Keratinocyte (primary cell): ENCODE measurements at regions not wholly inside any gene's neighbourhood (a gene's known extent, or its start where the extent isn't known, plus 50 kb on each side); places are given as distances from the start of the nearest gene placed in this dataset.

Experiments used
- DNase-seq: peaks from one replicate; pipeline ENCODE4 v3.0.0-alpha.2; 2011; ENCODE audit warnings: low read depth, missing footprints, low spot score
- FAIRE-seq: peaks from 2 replicates; lab custom pipeline; 2011; peaks lifted over from hg19 to GRCh38; lab: Jason Lieb, UNC
- H2AFZ ChIP-seq: 2 replicates; pipeline ENCODE4 v1.6.0; 2012; ENCODE audit warnings: low read length, control low read depth, inconsistent platforms; ENCODE audit not compliant: control insufficient read depth
- H3K27ac ChIP-seq: 2 replicates; pipeline ENCODE4 v1.5.1; 2011; ENCODE audit warnings: low read length; ENCODE audit not compliant: control insufficient read depth, insufficient read depth
- H3K27me3 ChIP-seq: 3 replicates; pipeline ENCODE4 v1.6.0; 2011; ENCODE audit warnings: low read length; ENCODE audit not compliant: control insufficient read depth, insufficient read depth; ENCODE audit errors: extremely low read depth
- H3K36me3 ChIP-seq, 2 experiments: 2 replicates in 1 of 2; 3 replicates in 1 of 2; pipeline ENCODE4 v1.5.1; 2011; ENCODE audit warnings: low read length in 2 of 2, mild to moderate bottlenecking in 1 of 2; ENCODE audit not compliant: control insufficient read depth in 2 of 2, insufficient read depth in 2 of 2; ENCODE audit errors: extremely low read depth in 1 of 2
- H3K4me1 ChIP-seq: 3 replicates; pipeline ENCODE4 v1.5.1; 2011; ENCODE audit warnings: low read length; ENCODE audit not compliant: control insufficient read depth, insufficient read depth; ENCODE audit errors: extremely low read depth
- H3K4me2 ChIP-seq: 3 replicates; pipeline ENCODE4 v1.6.0; 2011; ENCODE audit warnings: low read depth, low read length; ENCODE audit not compliant: control insufficient read depth, insufficient read depth; ENCODE audit errors: extremely low read depth
- H3K4me3 ChIP-seq, 3 experiments: fragments of 200-600 bp in 1 of 3; sonication (generic) in 1 of 3; 2 replicates in 2 of 3; 3 replicates in 1 of 3; pipeline ENCODE4 v1.5.1; 2011 to 2016; ENCODE audit warnings: low read length in 3 of 3, mild to moderate bottlenecking in 3 of 3, control low read depth in 2 of 3, inconsistent platforms in 1 of 3, low read depth in 1 of 3, mixed read lengths in 1 of 3, mixed run types in 1 of 3, moderate library complexity in 1 of 3; ENCODE audit not compliant: control insufficient read depth in 2 of 3, insufficient read depth in 2 of 3; ENCODE audit errors: extremely low read depth in 1 of 3
- H3K79me2 ChIP-seq: 2 replicates; pipeline ENCODE4 v1.6.0; 2012; ENCODE audit warnings: low read length; ENCODE audit not compliant: control insufficient read depth, insufficient read depth
- H3K9ac ChIP-seq: 3 replicates; pipeline ENCODE4 v1.6.0; 2011; ENCODE audit warnings: low read length; ENCODE audit not compliant: control insufficient read depth, insufficient read depth; ENCODE audit errors: extremely low read depth
- H3K9me1 ChIP-seq: 3 replicates; pipeline ENCODE4 v1.6.0; 2011; ENCODE audit warnings: low read length; ENCODE audit not compliant: control insufficient read depth, insufficient read depth; ENCODE audit errors: extremely low read depth
- H3K9me3 ChIP-seq: 2 replicates; pipeline ENCODE4 v1.5.1; 2012; ENCODE audit warnings: low read depth, low read length; ENCODE audit not compliant: control insufficient read depth
- H4K20me1 ChIP-seq: 3 replicates; pipeline ENCODE4 v1.6.0; 2011; ENCODE audit warnings: low read length; ENCODE audit not compliant: control insufficient read depth, insufficient read depth; ENCODE audit errors: extremely low read depth
- CTCF ChIP-seq, 3 experiments: IDR thresholded peaks in 1 of 3; conservative IDR thresholded peaks in 1 of 3; optimal IDR thresholded peaks in 1 of 3; 2 replicates in 2 of 3; 3 replicates in 1 of 3; pipeline versions ENCODE3 to v1.5.1; 2011; ENCODE audit warnings: low read length in 3 of 3, mild to moderate bottlenecking in 3 of 3, moderate library complexity in 2 of 3, control low read depth in 1 of 3, inconsistent platforms in 1 of 3; ENCODE audit not compliant: insufficient read depth in 2 of 3; ENCODE audit errors: extremely low read depth in 1 of 3
- EZH2 ChIP-seq: IDR thresholded peaks from one replicate; pipeline ENCODE4 v1.6.1; 2012; ENCODE audit warnings: inconsistent platforms, mild to moderate bottlenecking, low read length, moderate library complexity
- dilution Hi-C: fragments of 300-500 bp; cut with MboI; formaldehyde crosslinking; loops from one replicate; pipeline ENCODE4 v1.7.0; 2020; ENCODE audit warnings: low sequenced_read_pairs; ENCODE audit not compliant: extremely low pct_ligation_motif_present

- Histone ChIP-seq H2AFZ (no peak overlapping the region), H3K27ac (no peak overlapping the region), H3K9me1 (no peaks in the 10 kb centered on the region), H3K79me2 (no peaks in the 10 kb centered on the region), H3K9ac (no peak overlapping the region), H3K4me1 (peaks cover 5% of the 10 kb centered on the region), H3K4me3 (no peak overlapping the region), H3K27me3 (no peaks in the 10 kb centered on the region), H3K9me3 (no peaks in the 10 kb centered on the region), H3K4me2 (no peak overlapping the region), H3K36me3 (no peaks in the 10 kb centered on the region), H4K20me1 (no peaks in the 10 kb centered on the region)
- DNase-seq (no peak), FAIRE-seq (no peak)
- dilution Hi-C loops = no loop called here
- TF ChIP-seq CTCF (optimal IDR thresholded peaks at IDR 0.05 in 1 of 3, IDR thresholded peaks at IDR 0.05 in 1 of 3, conservative IDR thresholded peaks at IDR 0.05 in 1 of 3; ENCODE audit: extremely low read depth in 1 of 3, insufficient read depth in 2 of 3, low read length in 3 of 3) (no peak), EZH2 (no peak)
Observed at GRCh38 chr7:22660293-22660692, 66.7 kb upstream of the IL6 start.

GRCh38 chr7:22659741-22660140 is 67.3 kb upstream of the IL6 start:
- Histone ChIP-seq H3K4me1 (peaks cover 5% of the 10 kb centered on the region), H3K9ac (no peak overlapping the region), H3K27me3 (no peaks in the 10 kb centered on the region), H3K79me2 (no peaks in the 10 kb centered on the region), H4K20me1 (no peaks in the 10 kb centered on the region), H3K27ac (no peak overlapping the region), H3K36me3 (no peaks in the 10 kb centered on the region), H3K4me3 (no peak overlapping the region), H3K9me1 (no peaks in the 10 kb centered on the region), H3K9me3 (no peaks in the 10 kb centered on the region), H3K4me2 (no peak overlapping the region), H2AFZ (no peak overlapping the region)
- FAIRE-seq (no peak), DNase-seq (no peak)
- TF ChIP-seq CTCF (optimal IDR thresholded peaks at IDR 0.05 in 1 of 3, IDR thresholded peaks at IDR 0.05 in 1 of 3, conservative IDR thresholded peaks at IDR 0.05 in 1 of 3; ENCODE audit: extremely low read depth in 1 of 3, insufficient read depth in 2 of 3, low read length in 3 of 3) (no peak), EZH2 (no peak)
- dilution Hi-C loops = no loop called here
